Epithelial cell of esophagus (primary cell): ENCODE measurements at regions not wholly inside any gene's neighbourhood (a gene's known extent, or its start where the extent isn't known, plus 50 kb on each side); places are given as distances from the start of the nearest gene placed in this dataset.

Source experiments
- DNase-seq: peaks from one replicate; pipeline ENCODE4 v3.0.0; 2010; ENCODE audit warnings: low read depth
- H3K4me3 ChIP-seq: 2 replicates; pipeline ENCODE4 v1.5.1; 2011; ENCODE audit warnings: mild to moderate bottlenecking, low read length, control low read depth
- TF ChIP-seq, protein P1 (sequence below): IDR thresholded peaks from 2 replicates; pipeline ENCODE4 v1.5.1; 2011; ENCODE audit warnings: low read depth, mild to moderate bottlenecking, low read length, control low read depth, inconsistent platforms; ENCODE audit not compliant: insufficient read depth; ENCODE audit errors: missing control alignments

- no peak for DNase-seq
- TF ChIP-seq, protein P1, sequence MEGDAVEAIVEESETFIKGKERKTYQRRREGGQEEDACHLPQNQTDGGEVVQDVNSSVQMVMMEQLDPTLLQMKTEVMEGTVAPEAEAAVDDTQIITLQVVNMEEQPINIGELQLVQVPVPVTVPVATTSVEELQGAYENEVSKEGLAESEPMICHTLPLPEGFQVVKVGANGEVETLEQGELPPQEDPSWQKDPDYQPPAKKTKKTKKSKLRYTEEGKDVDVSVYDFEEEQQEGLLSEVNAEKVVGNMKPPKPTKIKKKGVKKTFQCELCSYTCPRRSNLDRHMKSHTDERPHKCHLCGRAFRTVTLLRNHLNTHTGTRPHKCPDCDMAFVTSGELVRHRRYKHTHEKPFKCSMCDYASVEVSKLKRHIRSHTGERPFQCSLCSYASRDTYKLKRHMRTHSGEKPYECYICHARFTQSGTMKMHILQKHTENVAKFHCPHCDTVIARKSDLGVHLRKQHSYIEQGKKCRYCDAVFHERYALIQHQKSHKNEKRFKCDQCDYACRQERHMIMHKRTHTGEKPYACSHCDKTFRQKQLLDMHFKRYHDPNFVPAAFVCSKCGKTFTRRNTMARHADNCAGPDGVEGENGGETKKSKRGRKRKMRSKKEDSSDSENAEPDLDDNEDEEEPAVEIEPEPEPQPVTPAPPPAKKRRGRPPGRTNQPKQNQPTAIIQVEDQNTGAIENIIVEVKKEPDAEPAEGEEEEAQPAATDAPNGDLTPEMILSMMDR, result no peak
- H3K4me3 ChIP-seq, result no peak overlapping the region
Observed at GRCh38 chr17:77724876-77725615, 233.5 kb upstream of the TNRC6C start.

DNA sequence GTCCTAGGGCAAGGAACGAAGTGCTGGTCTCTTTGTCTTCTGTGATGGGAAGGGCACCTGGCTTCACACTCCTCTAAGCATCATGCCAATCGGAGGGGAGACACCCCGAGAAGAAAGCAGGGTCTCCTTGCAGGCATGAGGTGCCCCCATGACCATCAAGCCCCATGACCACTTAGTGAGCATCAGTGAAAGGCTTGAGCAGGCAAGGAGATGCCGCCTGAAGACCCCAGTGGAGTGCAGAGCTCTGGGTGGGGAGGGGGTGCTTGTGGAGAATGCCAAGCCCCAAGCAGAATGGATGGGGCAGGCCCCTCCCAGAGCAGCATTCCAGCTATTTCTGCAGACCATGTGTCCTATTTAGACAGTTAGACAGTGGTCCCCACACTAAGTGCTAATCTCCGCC lies 232.7 kb upstream of the TNRC6C start:
- DNase-seq, result no peak

GRCh38 chr17:77726549-77727006 lies 231.9 kb upstream of the TNRC6C start:
- DNase-seq, result no peak
- TF ChIP-seq, protein P1, result no peak
- H3K4me3 ChIP-seq, result no peak overlapping the region

More for the DNA sequence above, 232.7 kb upstream of the TNRC6C start:
- TF ChIP-seq, protein P1, result no peak
- H3K4me3 ChIP-seq, result no peak overlapping the region

DNA sequence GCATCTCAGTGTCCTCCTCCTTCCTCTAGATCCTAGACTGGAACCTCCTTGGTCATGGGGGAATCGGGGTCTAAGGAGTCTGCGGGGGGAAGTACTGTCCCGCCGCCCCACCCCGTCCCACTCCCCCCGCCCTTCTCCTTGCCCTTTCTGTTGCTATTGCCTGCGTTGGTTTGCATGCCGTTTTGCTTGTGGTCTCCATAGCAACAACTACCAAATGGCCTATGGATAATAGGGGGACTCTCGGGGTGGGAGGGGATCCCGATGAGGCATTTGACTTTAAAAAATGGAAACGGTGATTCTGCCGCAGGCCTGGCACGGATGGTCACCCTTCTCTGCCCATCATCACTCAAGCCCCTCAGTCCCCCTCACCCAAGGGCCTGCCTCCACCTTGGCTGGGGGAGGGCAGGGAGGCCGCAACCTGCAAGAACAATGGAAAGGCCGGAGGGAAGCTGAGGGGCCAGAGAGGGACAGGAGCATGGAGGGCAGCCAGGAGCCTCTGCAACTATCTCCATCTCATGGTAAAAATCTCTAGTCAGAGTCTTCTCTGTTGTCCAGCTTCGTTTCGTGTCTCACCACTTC lies 231.4 kb upstream of the TNRC6C start:
- TF ChIP-seq, protein P1, result no peak
- DNase-seq, result no peak
- no peak overlapping the region for H3K4me3 ChIP-seq

- no peak for DNase-seq
- TF ChIP-seq, protein P1, result no peak
- no peak overlapping the region for H3K4me3 ChIP-seq
Observed at GRCh38 chr17:77728474-77728795, 230.1 kb upstream of the TNRC6C start.

DNA sequence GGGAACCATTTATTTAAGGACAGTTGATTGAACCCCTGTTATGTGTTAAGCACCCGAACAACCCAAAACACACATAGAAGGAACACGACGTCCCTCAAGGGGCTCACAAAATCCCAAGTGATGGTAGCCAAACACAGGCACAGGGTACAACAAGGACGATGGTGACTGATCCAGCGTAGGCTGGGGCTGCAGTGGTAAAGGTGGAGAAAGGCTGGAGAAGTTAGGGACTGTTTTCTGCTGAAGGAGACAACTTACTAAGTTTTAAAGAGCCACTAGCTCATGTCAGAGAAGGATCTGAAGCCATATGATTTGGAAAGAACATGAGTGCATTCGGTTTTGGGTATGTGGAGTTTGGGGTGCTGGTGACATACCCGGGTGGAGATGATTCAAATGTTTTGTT lies 229.6 kb upstream of the TNRC6C start:
- TF ChIP-seq, protein P1, result no peak
- no peak overlapping the region for H3K4me3 ChIP-seq
- no peak for DNase-seq

DNA sequence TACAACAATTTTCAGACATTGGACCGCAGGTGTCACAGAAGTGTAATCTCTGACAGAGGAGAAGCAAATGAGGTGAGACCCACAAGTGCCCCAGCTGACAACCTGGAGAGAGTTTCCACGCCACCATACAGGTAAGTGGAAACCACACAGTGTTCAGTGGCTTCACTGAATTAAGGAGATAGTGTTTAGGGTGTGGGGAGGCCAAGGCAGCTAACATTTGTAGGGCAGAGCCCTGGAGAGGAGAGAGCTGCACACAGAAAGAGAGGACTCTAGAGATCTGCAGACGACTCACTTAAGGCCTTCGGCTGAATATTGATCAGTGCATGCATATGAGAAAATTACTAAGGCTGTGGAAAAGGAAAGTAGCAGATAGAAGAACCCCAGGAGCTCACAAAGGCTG lies 228.9 kb upstream of the TNRC6C start:
- H3K4me3 ChIP-seq, result no peak overlapping the region
- DNase-seq, result no peak
- TF ChIP-seq, protein P1, result no peak
